ENCODE measurements at regions not wholly inside any gene's neighbourhood (a gene's known extent, or its start where the extent isn't known, plus 50 kb on each side); places are given as distances from the start of the nearest gene placed in this dataset.

- TF ChIP-seq CTCF (IDR thresholded peaks at IDR 0.05) (no peak), POLR2A (IDR thresholded peaks at IDR 0.05) (no peak)
These were observed 200.3 kb downstream of the CYLD start for GRCh38 chr16:50942143-50942542.

Data from adrenal gland (tissue), 5 donors.